SK-MEL-5 (cell line): ENCODE measurements at regions not wholly inside any gene's neighbourhood (a gene's known extent, or its start where the extent isn't known, plus 50 kb on each side); places are given as distances from the start of the nearest gene placed in this dataset.

Source experiments
- DNase-seq: peaks from one replicate; pipeline ENCODE4 v3.0.0-alpha.2; 2016; ENCODE audit warnings: low read depth, low spot score
- in situ Hi-C: cut with HindIII; loops from 2 replicates; pipeline ENCODE4 v1.10.0; 2016; ENCODE audit warnings: low sequenced_read_pairs, high pct_unique_total_duplicates, low pct_unique_long_range_greater_than_20kb

- no peak for DNase-seq
- in situ Hi-C loops, result no loop called here
These were observed 422.7 kb downstream of the TFAP2B start for GRCh38 chr6:51241376-51241775.

- in situ Hi-C loops, result no loop called here
- DNase-seq, result no peak
These were observed 431.1 kb downstream of the TFAP2B start for GRCh38 chr6:51249798-51250197.

- no peak for DNase-seq
- in situ Hi-C loops, result no loop called here
These were observed 431.6 kb downstream of the TFAP2B start for GRCh38 chr6:51250317-51250716.

GRCh38 chr6:51257938-51258337 lies 439.3 kb downstream of the TFAP2B start:
- in situ Hi-C loops, result no loop called here
- no peak for DNase-seq

GRCh38 chr6:51260003-51260402 lies 441.3 kb downstream of the TFAP2B start:
- in situ Hi-C loops, result no loop called here
- no peak for DNase-seq

- in situ Hi-C loops, result no loop called here
- no peak for DNase-seq
These were observed 443.0 kb downstream of the TFAP2B start for GRCh38 chr6:51261691-51262090.

GRCh38 chr6:51265426-51265825 lies 446.8 kb downstream of the TFAP2B start:
- no peak for DNase-seq
- in situ Hi-C loops, result no loop called here

GRCh38 chr6:51266604-51267003 lies 447.9 kb downstream of the TFAP2B start:
- in situ Hi-C loops, result no loop called here
- DNase-seq, result no peak

GRCh38 chr6:51268666-51269065 lies 450.0 kb downstream of the TFAP2B start:
- no peak for DNase-seq
- in situ Hi-C loops, result no loop called here

- in situ Hi-C loops, result no loop called here
- no peak for DNase-seq
These were observed 451.2 kb downstream of the TFAP2B start for GRCh38 chr6:51269876-51270275.

- in situ Hi-C loops, result no loop called here
- no peak for DNase-seq
These were observed 452.9 kb downstream of the TFAP2B start for GRCh38 chr6:51271615-51272014.

- no peak for DNase-seq
- in situ Hi-C loops, result no loop called here
These were observed 454.7 kb downstream of the TFAP2B start for GRCh38 chr6:51273228-51273961.

- DNase-seq, result no peak
- in situ Hi-C loops, result no loop called here
These were observed 458.8 kb downstream of the TFAP2B start for GRCh38 chr6:51277474-51277873.

- in situ Hi-C loops, result no loop called here
- no peak for DNase-seq
These were observed 463.4 kb downstream of the TFAP2B start for GRCh38 chr6:51282026-51282425.

GRCh38 chr6:51283723-51284355 lies 465.2 kb downstream of the TFAP2B start:
- in situ Hi-C loops, result no loop called here
- no peak for DNase-seq

GRCh38 chr6:51285876-51286275 lies 467.2 kb downstream of the TFAP2B start:
- in situ Hi-C loops, result no loop called here
- DNase-seq, result no peak

GRCh38 chr6:51289041-51289440 lies 470.4 kb downstream of the TFAP2B start:
- in situ Hi-C loops, result no loop called here
- DNase-seq, result no peak

GRCh38 chr6:51292659-51293058 lies 474.0 kb downstream of the TFAP2B start:
- in situ Hi-C loops, result no loop called here
- no peak for DNase-seq

GRCh38 chr6:51299621-51300380 lies 481.1 kb downstream of the TFAP2B start:
- in situ Hi-C loops, result no loop called here
- DNase-seq, result no peak
